Fibroblast of lung (primary cell): ENCODE measurements at regions not wholly inside any gene's neighbourhood (a gene's known extent, or its start where the extent isn't known, plus 50 kb on each side); places are given as distances from the start of the nearest gene placed in this dataset.

Experiments used
- DNase-seq, 2 donors: peaks; one replicate each; pipeline versions ENCODE4 v3.0.0 to v3.0.0-alpha.2; 2010; ENCODE audit warnings: low read depth in 2 of 2
- H2AFZ ChIP-seq: 2 replicates; pipeline ENCODE4 v1.5.1; 2012; ENCODE audit warnings: low read length, control low read depth, inconsistent platforms
- H3K27ac ChIP-seq: 2 replicates; pipeline ENCODE4 v1.5.1; 2011; ENCODE audit warnings: low read length, control low read depth; ENCODE audit not compliant: insufficient read depth
- H3K27me3 ChIP-seq: 2 replicates; pipeline ENCODE4 v1.5.1; 2011; ENCODE audit warnings: mild to moderate bottlenecking, low read length; ENCODE audit not compliant: control insufficient read depth, insufficient read depth
- H3K36me3 ChIP-seq: 2 replicates; pipeline ENCODE4 v1.5.1; 2011; ENCODE audit warnings: low read length; ENCODE audit not compliant: control insufficient read depth, insufficient read depth
- H3K4me1 ChIP-seq: 2 replicates; pipeline ENCODE4 v1.5.1; 2011; ENCODE audit warnings: low read length; ENCODE audit not compliant: control insufficient read depth, insufficient read depth; ENCODE audit errors: extremely low read depth
- H3K4me2 ChIP-seq: 2 replicates; pipeline ENCODE4 v1.5.1; 2011; ENCODE audit warnings: low read length, control low read depth; ENCODE audit not compliant: insufficient read depth; ENCODE audit errors: extremely low read depth
- H3K4me3 ChIP-seq, 4 experiments: fragments of 200-600 bp in 1 of 4; sonication (generic) in 1 of 4; replicated peaks in 1 of 4; 2 replicates each; pipeline ENCODE4 v1.5.1; 2011 to 2016; ENCODE audit warnings: low read length in 4 of 4, low read depth in 3 of 4, mild to moderate bottlenecking in 3 of 4, control low read depth in 2 of 4, inconsistent platforms in 1 of 4, mixed read lengths in 1 of 4; ENCODE audit not compliant: insufficient read depth in 1 of 4; ENCODE audit errors: control extremely low read depth in 1 of 4
- H3K79me2 ChIP-seq: 2 replicates; pipeline ENCODE4 v1.5.1; 2012; ENCODE audit warnings: mild to moderate bottlenecking, low read length, inconsistent platforms; ENCODE audit not compliant: control insufficient read depth, insufficient read depth
- H3K9ac ChIP-seq: 2 replicates; pipeline ENCODE4 v1.5.1; 2011; ENCODE audit warnings: mild to moderate bottlenecking, low read length, control low read depth; ENCODE audit not compliant: insufficient read depth
- H3K9me3 ChIP-seq: 2 replicates; pipeline ENCODE4 v1.5.1; 2012; ENCODE audit warnings: low read depth, low read length; ENCODE audit not compliant: control insufficient read depth, insufficient read depth
- H4K20me1 ChIP-seq: 2 replicates; pipeline ENCODE4 v1.5.1; 2011; ENCODE audit warnings: low read length; ENCODE audit not compliant: control insufficient read depth, insufficient read depth; ENCODE audit errors: extremely low read depth
- CTCF ChIP-seq, 2 donors: IDR thresholded peaks in 1 of 2; conservative IDR thresholded peaks in 1 of 2; 1 replicate in 1 of 2; 2 replicates in 1 of 2; pipeline ENCODE4 v1.5.1; 2011 to 2012; ENCODE audit warnings: low read length in 2 of 2, control low read depth in 1 of 2, inconsistent platforms in 1 of 2, low read depth in 1 of 2, mild to moderate bottlenecking in 1 of 2
- EZH2 ChIP-seq: IDR thresholded peaks from 2 replicates; pipeline ENCODE4 v1.5.1; 2012; ENCODE audit warnings: low read length, control low read depth, mild to moderate bottlenecking; ENCODE audit errors: missing control alignments

GRCh38 chr10:65143723-65144122 lies 1622.5 kb downstream of the REEP3 start:
- DNase-seq: no peak
- Histone ChIP-seq H2AFZ (no peak overlapping the region), H4K20me1 (no peaks in the 10 kb centered on the region), H3K9me3 (no peaks in the 10 kb centered on the region), H3K79me2 (no peaks in the 10 kb centered on the region), H3K4me1 (no peaks in the 10 kb centered on the region), H3K4me2 (no peak overlapping the region), H3K36me3 (no peaks in the 10 kb centered on the region), H3K9ac (no peak overlapping the region), H3K4me3 (no peak overlapping the region), H3K27me3 (no peaks in the 10 kb centered on the region), H3K27ac (no peak overlapping the region)
- TF ChIP-seq CTCF (conservative IDR thresholded peaks at IDR 0.05 in 1 of 2, IDR thresholded peaks at IDR 0.05 in 1 of 2; ENCODE audit: low read depth in 1 of 2, low read length in 2 of 2): no peak
- TF ChIP-seq EZH2: no peak

- TF ChIP-seq CTCF (conservative IDR thresholded peaks at IDR 0.05 in 1 of 2, IDR thresholded peaks at IDR 0.05 in 1 of 2; ENCODE audit: low read depth in 1 of 2, low read length in 2 of 2) (no peak), EZH2 (no peak)
- Histone ChIP-seq H3K36me3 (no peaks in the 10 kb centered on the region), H3K79me2 (no peaks in the 10 kb centered on the region), H3K4me1 (no peaks in the 10 kb centered on the region), H3K27ac (no peak overlapping the region), H2AFZ (no peak overlapping the region), H4K20me1 (no peaks in the 10 kb centered on the region), H3K27me3 (no peaks in the 10 kb centered on the region), H3K9ac (no peak overlapping the region), H3K4me2 (no peak overlapping the region), H3K4me3 (no peak overlapping the region), H3K9me3 (no peaks in the 10 kb centered on the region)
- no peak for DNase-seq
Observed at GRCh38 chr10:65149878-65150277, 1628.7 kb downstream of the REEP3 start.

GRCh38 chr10:65166272-65166671 lies 1645.1 kb downstream of the REEP3 start:
- Histone ChIP-seq H3K27me3 (no peaks in the 10 kb centered on the region), H3K4me2 (no peak overlapping the region), H3K4me1 (no peaks in the 10 kb centered on the region), H4K20me1 (no peaks in the 10 kb centered on the region), H3K4me3 (no peak overlapping the region), H3K27ac (no peak overlapping the region), H3K9ac (no peak overlapping the region), H3K9me3 (no peaks in the 10 kb centered on the region), H3K79me2 (no peaks in the 10 kb centered on the region), H2AFZ (no peak overlapping the region), H3K36me3 (no peaks in the 10 kb centered on the region)
- DNase-seq: no peak
- TF ChIP-seq EZH2 (no peak), CTCF (conservative IDR thresholded peaks at IDR 0.05 in 1 of 2, IDR thresholded peaks at IDR 0.05 in 1 of 2; ENCODE audit: low read depth in 1 of 2, low read length in 2 of 2) (no peak)
